GM12801 (cell line): ENCODE measurements at regions not wholly inside any gene's neighbourhood (a gene's known extent, or its start where the extent isn't known, plus 50 kb on each side); places are given as distances from the start of the nearest gene placed in this dataset.

ENCODE experiments used
- TF ChIP-seq, protein P1 (sequence below): IDR thresholded peaks from one replicate; pipeline ENCODE4 v1.5.1; 2011; ENCODE audit warnings: control low read depth; ENCODE audit not compliant: insufficient read length; ENCODE audit errors: extremely low read depth

GRCh38 chr1:182278144-182279054 lies 113.2 kb downstream of the GLUL start:
- TF ChIP-seq, protein P1, sequence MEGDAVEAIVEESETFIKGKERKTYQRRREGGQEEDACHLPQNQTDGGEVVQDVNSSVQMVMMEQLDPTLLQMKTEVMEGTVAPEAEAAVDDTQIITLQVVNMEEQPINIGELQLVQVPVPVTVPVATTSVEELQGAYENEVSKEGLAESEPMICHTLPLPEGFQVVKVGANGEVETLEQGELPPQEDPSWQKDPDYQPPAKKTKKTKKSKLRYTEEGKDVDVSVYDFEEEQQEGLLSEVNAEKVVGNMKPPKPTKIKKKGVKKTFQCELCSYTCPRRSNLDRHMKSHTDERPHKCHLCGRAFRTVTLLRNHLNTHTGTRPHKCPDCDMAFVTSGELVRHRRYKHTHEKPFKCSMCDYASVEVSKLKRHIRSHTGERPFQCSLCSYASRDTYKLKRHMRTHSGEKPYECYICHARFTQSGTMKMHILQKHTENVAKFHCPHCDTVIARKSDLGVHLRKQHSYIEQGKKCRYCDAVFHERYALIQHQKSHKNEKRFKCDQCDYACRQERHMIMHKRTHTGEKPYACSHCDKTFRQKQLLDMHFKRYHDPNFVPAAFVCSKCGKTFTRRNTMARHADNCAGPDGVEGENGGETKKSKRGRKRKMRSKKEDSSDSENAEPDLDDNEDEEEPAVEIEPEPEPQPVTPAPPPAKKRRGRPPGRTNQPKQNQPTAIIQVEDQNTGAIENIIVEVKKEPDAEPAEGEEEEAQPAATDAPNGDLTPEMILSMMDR: no peak

DNA sequence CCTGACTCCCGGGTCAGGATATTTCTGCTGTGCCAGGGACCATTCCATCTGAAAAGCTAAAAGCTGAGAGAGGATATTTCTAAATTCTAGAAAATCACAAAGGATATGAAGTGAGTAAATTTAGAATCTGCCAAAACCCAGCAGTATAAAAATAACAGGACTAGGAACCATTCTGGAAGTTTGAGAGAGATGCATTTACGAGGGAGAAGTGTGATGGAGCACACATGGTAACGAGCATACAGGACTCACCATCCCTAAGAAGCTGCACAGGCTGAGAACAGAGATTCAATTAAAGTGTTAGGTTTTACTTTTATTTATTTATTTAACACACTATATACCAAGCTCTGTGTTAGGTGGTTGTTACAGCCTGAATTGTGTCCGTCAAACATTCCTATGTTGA lies 116.3 kb downstream of the GLUL start:
- TF ChIP-seq, protein P1: no peak

DNA sequence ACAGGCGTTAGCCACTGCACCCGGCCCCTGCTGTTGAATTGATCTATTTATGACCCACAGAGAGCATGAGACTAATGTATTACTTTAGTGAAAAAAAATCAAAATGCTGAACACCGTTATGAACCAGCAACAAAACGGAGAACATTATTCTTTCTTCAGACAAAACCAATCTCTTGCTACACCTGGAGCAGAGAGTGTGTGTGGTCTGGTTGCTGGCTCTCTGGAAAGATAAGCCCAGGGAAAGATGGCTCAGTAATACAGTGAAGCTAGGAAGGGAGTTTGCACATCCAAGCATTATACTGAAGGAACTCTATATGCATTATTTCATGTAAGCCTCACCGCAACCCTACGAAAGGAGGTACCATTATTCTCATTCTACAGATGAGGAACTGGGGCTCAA lies 117.0 kb downstream of the GLUL start:
- TF ChIP-seq, protein P1: no peak

GRCh38 chr1:182270731-182271130 lies 120.9 kb downstream of the GLUL start:
- TF ChIP-seq, protein P1: no peak

DNA sequence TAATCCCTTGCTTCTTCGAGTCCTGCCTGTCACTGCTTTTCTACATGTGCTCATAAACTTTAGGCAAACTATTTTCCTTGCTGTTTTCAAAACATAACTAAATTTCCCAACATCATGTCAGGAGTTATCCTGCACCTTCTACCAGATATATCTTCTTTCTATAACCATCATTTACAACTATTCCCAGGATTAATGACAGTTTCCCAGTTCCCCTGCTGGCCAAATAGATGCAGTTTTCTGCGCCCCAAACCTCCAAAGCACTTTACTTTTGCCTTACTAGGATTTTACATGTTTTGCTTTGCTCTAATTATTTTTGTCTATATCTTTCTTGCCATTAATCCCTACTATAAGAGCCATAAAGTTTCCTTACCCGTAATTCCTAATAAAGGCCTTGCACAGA lies 122.5 kb downstream of the GLUL start:
- TF ChIP-seq, protein P1: no peak

- TF ChIP-seq, protein P1: no peak
These were observed 122.9 kb downstream of the GLUL start for GRCh38 chr1:182268669-182269068.

DNA sequence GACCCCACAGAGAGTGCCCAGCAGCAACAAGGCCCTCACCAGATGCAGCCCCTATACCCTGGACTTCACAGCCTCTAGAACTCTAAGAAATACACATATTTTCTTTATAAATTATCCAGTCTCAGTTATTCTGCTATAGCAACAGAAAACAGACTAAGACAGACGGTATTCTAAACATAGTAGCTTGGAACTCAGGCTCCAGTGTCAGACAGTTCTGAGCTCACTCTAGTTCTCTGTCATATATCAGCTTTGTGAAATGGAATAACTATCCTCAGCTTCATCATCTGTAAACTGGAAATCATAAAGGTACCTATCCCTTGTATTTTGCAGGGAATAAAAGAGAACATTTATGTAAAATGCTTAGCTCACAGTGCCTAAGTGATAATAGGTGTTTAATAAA lies 127.4 kb downstream of the GLUL start:
- TF ChIP-seq, protein P1: no peak
